HUDEP-2 (cell line): ENCODE measurements at regions not wholly inside any gene's neighbourhood (a gene's known extent, or its start where the extent isn't known, plus 50 kb on each side); places are given as distances from the start of the nearest gene placed in this dataset.
A peak's percentile ranks its signal among the peaks of the same experiment; 100 is the strongest.

ENCODE experiments used
- DNase-seq, 76 experiments: peaks; one replicate each; lab custom pipeline; 2025; ENCODE audit not compliant: unreplicated experiment in 76 of 76; lab: John Stamatoyannopoulos, UW

DNA sequence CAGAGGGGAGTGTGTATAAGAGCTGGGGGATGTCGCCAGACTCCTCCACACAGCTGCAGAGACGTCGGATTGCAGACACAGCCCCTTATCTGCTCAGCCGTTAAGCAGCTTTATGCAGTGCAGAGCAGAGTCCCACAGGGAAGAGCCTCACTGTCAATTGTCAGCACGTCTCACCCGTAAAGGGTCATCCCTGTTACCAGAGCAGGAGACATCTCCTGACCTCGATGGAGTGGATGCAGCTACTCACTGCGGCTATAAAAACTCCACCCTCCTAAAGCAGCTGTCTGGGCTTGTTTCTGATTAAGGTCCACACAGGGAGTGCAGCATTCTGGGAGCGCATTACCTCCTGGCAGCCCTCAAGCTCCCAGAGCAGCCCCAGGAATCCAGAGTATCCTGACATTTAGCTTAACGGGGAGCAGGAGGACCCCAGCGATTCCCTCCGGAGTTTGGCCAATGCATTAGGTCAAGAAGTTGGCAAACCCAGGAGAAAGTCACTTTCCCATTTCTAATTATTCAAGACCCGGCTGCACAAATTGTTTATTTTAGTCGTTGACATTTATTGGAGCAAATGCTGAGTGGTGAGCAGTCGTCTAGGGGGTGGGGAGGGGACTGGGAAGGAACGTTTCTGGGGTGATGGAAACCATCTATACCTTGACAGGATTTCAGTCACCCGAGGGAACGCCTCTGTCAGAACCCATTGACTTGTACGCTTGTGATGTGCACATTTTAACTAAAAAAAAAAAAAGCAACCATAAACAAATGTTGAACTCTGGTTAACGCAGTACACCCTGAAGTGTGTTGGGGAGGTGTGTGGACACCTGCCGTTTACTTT lies 100.0 kb upstream of the ZNF469 start:
- DNase-seq: no peak

DNA sequence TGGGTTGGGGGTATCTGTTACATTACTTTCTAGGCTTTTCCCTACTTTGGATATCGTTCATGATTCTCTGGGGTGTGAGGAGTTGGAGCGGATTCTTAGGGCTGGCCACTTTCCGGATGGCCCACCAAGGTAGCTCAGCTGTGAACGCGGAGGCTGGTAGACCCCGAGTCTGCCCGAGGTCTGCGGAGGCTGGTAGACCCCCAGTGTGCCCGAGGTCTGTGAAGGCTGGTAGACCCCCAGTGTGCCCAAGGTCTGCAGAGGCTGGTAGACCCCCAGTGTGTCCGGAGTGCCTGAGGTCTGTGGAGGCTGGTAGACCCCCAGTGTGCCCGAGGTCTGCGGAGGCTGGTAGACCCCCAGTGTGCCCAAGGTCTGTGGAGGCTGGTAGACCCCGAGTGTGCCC lies 99.2 kb upstream of the ZNF469 start:
- DNase-seq: no peak

DNA sequence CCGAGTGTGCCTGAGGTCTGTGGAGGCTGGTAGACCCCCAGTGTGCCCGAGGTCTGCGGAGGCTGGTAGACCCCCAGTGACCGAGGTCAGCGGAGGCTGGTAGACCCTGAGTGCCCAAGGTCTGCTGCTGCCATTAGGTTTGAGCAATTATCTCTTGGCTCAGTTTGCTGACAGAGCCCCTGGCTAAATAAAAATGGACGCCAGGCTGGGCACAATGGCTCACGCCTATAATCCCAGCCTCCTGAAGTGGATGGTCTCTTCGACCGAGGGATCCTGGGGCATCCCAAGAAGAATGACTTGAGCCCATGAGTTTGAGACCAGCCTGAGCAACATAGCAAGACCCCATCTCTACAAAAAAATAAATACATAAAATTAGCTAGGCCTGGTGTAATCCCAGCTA lies 98.7 kb upstream of the ZNF469 start:
- DNase-seq: no peak

DNA sequence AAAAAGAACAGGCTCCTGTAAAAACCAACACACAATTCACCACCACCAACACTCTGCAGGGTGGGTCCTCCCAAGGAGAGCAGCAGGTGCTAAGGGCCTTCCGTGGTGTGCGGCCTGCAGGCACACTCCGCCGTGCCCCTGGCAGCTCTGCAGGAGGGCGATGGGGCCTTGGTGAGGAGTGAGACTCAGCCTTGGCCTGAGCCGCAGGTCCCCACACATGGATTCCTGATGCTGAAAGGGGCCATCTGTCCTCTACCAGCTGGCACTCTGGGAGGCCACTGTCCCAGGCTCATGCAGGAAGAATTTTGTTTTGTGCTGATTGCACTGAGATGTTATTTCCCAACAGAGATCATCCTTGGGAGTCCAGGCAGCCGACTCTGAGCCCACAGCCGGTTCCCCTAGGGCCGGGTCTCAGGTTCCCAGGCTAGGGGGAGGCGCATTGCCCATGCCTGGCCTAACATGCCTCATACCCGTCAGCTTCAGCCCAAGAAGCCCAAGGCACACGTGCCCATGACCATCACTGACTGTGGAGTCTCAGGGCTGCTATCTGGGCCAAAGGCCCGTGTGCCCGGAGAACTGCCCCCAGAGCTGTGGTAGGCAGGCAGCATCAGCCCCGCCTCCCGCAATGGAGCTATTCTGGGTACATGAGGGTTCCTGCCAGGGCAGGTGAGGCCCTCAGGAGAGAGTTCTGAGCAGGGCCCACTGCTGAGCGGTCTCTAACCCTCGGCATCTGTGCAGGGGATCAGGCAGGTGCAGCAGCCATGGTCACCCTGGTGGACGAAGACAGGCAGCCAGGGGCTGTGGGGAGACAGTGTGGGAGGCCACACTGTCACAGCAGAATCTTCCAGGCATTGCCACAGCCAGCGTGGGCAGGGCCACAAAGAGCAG lies 97.9 kb upstream of the ZNF469 start:
- no peak for DNase-seq

DNA sequence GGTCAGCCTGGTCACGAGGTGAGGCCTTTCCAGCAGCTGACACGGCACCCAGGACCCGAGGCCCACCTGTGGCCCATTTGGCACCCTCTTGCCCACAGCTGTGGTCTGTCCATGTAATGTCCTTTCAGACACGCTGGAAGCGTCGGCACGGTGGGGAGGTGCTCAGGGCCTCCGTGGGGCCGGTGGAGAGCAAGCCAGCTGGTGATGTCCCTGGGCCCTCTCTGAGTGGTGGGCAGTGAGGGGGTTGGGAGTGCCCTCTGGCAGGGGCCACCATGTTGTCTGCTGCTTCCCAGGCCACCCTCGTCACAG lies 97.3 kb upstream of the ZNF469 start:
- no peak for DNase-seq

DNA sequence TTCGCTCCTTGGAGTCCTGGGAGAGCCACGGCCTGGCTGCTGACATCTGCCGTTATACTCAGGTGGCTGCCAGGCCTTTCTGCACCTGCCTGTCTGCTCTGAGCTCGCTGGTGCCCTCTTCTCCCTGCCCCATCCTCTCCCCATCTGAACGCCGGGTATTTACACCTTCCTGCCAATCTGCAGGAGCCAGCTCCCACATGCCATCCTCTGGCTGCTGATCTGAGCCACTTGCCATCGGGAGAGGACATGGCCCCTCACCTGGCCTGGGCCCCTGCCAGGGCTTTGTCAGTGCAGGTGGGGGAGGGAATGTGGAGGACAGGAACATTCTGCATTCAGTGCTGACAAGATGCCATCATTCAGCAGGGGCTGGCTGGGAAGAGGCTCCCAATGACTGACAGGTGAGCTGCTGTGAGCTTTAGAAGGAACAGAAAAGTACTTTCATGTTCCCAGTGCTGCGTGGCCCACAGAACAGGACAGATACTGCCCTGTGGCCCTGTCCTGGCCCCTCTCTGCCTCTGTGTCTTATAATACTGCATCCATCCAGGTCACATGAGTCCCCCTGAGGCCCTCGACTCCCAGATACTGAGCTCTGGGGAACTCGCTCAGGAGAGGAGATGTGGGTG lies 96.3 kb upstream of the ZNF469 start:
- DNase-seq: no peak

DNA sequence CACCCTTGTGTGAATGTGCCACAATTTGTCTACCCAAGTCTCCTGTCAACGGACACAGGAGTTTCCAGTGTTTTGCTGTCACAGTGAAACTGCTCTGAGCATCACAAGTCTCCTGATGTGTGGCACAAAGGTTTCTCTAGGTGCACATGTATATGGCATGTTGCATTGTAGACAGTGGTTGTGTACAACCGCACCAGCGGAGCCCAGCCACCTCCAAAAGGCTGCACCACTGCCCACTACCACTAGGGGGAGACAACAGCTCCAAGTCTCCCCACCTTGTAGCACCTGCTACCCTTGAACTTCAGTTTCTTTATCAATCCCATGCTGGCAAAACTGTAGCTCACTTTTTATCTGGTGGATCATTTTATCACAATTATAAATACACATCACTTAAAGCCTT lies 95.5 kb upstream of the ZNF469 start:
- DNase-seq: peak in 10 of 76 experiments; percentile 0 to 13 (median 4)

DNA sequence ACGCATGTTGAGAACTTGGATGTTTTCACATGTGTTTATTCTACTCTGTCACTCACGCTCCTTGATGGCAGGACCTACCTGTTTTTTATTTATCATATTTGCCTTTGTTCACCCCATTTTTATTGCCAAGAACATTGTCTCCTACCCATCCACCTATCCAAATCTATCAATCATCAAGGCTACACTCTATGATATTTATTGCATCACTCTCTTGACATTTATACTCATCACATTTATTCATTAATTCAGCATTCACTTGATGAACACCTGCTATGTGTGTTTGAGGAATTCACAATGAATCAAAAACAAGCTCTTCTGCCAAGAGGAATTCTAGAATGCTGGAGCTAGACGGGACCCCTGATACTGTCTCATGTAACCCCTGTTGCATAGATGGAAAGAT lies 94.5 kb upstream of the ZNF469 start:
- DNase-seq: no peak

DNA sequence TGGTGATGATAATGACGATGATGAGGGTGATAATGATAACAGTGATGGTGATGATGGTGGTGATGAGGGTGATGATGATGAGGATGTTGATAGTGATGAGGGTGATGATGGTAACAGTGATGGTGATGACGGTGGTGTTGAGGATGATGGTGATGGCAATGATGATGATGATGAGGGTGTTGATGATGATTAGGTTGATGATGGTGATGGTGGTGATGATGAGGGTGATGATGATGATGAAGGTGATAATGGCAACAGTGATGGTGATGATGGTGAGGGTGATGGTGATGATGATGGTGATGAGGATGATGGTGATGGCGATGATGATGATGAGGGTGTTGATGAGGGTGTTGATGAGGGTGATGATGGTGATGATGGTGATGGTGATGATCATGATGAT lies 93.8 kb upstream of the ZNF469 start:
- no peak for DNase-seq

DNA sequence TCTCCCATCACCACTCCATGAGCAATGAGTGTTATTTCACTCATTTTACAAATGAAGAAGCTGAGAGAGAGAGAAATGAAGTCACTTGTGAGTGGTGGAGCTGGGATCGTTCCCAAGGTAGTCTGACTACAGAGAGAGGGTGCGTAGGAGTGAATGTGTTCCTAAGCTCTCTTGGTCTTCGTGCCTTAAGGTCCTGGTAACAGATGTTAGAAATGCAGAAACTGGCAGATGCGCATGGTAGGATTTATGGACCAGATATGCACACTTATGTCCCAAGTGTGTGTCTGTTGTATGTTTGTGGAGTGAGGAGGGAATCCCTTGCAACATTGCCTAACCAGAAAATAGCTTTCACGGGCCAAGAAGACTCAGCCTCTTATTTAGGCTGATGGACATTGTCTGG lies 93.2 kb upstream of the ZNF469 start:
- DNase-seq: no peak

DNA sequence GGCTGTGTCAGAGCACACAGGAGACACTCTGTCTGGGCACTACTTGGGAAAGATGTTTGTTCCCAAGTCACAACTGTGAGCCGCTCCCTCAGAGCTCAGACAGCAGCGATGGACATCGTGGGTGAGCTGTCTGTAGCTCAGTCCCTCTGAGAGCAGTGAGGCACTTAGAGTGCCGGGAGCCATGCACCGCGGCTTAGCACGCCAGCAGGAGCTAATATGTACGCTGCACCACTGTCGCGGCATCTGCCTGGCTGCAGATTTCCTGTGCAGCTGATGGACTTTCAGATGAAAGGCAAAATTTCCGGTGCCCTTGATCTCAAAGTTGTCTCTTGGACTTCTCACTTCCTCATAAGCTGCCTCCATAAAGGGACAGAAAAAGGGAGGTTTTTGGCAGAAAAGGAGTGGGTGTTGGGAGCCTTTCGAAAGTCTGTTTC lies 92.8 kb upstream of the ZNF469 start:
- no peak for DNase-seq

DNA sequence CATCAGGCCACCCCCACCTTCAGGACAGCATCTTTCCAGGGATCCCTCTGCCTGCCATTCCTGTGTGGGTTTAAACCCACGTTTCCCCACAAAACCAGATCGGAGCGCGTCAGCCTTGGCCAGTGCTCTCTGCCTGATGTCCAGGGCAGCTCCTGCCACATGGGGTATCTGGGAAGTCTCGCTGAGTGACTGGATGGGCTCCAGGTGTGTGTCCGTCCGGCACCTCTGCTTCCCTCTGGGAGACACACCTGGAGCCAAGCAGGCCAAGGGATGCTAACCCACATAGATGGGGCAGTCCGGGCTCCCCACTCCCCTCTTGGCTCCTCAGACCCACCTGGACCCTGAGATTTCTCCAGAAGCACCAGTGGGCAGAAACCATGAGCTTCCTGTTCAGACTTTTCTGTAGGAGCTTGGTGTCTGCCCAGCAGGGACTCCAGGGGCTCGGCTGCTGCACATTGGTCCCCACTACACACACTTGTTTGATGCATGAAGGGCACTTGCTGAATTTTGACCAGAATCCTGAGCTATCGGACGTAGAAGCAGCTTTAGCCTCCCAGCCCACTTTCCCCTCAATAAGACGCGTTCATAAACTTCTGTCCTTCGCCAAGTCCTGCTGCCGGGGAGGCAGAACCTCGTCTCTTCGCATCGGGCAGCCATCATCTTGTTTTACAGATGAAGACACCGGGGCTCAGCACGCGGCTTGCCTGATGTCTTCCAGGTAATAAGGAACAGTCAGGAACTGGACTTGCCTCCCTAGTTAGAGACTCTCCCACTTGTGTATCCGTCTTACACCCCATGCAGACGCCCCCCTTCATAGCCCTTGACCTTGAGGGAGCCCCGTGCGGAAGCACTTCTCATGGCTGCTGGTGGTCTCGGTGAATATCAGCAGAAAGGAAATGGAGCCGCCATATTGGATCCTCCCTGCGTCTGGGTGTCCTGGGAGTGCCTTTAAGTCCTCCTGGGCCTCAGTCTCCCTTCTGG lies 91.6 kb upstream of the ZNF469 start:
- DNase-seq: no peak

DNA sequence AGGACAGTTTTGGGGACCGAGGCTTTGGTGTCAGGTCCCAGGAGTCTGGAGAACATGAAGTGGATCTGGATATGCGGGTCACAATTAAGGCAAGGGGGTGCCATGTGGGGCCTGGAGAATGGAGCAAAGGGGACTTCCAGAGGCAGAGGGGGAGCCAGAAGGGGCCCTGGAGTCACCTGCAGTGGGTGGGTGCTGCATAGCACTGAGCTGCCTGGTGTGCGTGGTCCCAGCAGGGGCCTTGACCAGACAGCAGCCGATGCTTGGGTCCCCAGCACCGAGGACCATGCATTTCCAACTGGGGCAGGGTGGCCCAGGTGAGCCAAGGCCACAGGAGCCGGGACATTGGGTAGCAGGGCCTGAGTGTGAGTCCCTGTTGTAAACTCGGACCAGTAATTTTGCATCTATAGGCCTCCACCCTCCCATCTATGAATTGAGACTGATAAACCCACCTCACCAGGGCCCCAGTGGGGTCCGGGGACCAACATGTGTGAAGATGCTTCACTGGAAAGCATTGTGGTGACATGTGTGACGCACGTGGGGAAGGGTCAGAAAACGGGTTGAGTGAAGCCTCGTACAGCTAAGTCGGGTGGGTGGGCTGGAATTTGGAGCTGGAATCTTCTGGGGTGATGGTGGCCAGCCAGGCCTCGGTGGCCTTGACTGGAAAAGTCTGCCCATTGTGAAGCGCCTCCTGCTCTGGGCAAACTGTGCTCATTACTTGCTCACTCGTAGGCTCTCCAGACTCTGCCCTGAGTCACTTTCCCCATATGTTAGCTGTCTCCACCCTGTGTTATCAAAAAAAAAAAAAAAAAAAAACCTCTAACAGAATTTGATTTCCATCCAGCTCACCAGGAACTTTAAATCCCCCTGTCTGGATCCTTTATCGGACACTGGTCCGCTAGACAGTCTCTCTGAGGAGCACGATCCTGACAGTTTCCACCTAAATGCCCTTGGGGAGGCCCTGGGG lies 90.5 kb upstream of the ZNF469 start:
- no peak for DNase-seq

DNA sequence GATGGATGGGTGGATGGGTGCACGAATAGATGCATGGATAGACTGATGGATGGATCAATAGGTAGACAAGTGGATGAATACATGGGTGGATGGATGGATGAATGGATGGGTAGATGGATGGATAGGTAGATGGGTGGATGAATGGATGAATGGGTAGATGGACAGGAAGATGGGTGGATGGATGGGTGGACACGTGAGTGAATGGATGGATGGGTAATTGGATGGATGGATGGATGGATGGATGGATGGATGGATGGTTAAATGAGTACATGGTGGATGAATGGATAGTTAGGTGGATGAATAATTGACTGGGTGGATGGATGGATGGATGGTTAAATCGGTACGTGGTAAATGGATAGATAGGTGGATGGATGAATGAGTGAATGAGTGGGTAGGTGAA lies 89.7 kb upstream of the ZNF469 start:
- no peak for DNase-seq

DNA sequence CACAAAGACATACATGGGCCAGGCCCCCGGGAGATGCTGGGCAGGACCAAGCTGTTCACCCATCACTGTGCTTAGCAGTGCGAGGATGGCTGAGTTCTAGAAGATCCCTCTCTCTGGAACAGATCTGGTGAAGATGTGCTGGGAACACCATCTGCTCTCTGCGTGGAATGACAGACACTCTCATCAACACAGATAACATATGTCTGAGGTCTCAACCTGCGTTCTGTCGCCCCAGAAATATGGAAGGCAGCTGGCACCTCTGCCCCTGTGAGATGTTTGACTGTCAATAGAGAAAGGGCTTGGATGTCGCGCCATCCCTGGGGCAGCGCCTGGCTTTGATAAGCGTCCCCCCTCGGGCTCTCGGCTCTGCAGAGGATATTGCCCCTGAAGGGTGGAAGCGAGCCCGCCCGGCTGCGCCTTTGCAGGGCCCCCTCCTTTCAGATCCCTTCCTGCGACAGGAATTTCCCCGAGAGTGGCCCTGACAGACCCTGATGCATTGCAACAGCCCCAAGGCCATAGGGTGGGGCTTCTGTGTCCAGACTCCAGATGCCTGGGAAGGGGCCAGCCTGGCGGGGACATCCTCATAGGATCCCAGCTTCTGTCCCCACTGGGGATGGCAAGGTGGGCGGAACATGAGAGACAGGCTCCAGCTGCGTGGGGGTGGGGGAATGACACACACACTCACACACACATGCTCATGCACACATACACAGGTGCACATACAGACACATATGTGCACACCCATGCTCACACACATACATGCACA lies 86.9 kb upstream of the ZNF469 start:
- DNase-seq: no peak

DNA sequence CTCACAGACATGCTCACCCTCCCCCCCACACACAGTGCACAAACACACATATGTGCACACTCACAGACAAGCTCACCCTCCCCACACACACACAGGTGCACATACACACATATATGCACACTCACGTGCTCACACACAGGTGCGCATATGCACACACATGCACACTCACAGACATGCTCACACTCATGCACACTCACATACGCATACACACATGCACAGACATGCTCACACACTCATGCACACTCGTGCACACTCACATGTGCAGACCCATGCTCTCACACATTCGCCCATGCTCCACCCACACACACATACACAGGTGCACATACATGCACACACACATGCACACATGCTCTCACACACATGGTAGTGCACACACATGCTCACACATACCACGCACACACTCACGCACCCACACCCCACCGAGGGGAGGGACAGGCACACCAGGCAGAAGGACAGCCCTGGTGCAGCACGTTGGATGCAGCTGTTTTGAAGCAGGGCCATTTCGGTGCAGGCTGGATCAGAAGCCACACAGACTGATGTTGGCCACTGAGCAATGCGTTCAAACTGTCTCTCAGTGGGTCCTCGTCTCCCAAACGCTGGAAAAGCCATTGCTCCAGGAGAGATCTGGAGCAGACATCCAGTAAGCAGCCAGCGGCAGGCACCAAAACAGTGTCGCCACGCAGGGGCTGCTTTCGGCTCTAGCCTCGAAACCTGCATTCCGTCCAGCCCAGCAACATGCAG lies 86.2 kb upstream of the ZNF469 start:
- no peak for DNase-seq

DNA sequence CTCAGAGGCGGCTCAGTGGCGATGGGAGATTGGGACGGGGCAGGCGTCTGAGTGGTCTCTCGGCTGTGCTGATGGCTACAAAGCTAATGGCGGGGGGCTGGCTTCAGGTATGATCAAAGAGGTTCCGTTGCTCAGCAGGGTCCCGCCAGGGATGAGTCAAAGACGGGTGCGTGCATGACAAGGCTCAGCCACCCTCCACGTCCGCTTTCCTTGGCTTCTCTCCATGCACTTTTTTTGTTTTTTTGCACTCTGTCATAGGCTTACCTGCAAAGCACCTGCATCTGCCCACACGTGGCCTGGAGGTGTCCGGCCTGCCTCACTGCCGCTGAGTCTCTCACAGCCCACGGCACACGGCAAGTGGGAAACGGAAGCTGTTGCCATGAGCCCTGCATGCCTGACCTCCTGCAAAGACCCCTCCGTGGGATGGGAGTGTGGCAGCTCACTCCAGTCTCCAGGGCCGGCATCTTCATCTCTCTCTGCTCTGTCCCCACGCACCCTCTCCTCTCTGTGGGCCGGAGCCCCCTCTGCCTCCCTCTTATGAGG lies 85.5 kb upstream of the ZNF469 start:
- DNase-seq: no peak
